HG03354 (cell line): ENCODE measurements at regions not wholly inside any gene's neighbourhood (a gene's known extent, or its start where the extent isn't known, plus 50 kb on each side); places are given as distances from the start of the nearest gene placed in this dataset.

Source experiments
- ATAC-seq: cut with Tn5 transposase; IDR thresholded peaks from one replicate; pipeline ENCODE4 v1.9.1; 2021; ENCODE audit warnings: mild to moderate bottlenecking; ENCODE audit not compliant: unreplicated experiment, poor library complexity, severe bottlenecking

- no peak for ATAC-seq
Measured at GRCh38 chr12:74897425-74898211, 312.0 kb downstream of the KCNC2 start.

GRCh38 chr12:74899031-74899829, 310.4 kb downstream of the KCNC2 start:
- no peak for ATAC-seq

GRCh38 chr12:74900232-74900631, 309.4 kb downstream of the KCNC2 start:
- ATAC-seq, result no peak

- no peak for ATAC-seq
Measured at GRCh38 chr12:74903522-74903921, 306.1 kb downstream of the KCNC2 start.

GRCh38 chr12:74906224-74906623, 303.4 kb downstream of the KCNC2 start:
- ATAC-seq, result no peak

- no peak for ATAC-seq
Measured at GRCh38 chr12:74910831-74911230, 298.8 kb downstream of the KCNC2 start.

GRCh38 chr12:74914378-74914777, 295.3 kb downstream of the KCNC2 start:
- ATAC-seq, result no peak

- ATAC-seq, result no peak
Measured at GRCh38 chr12:74915718-74916117, 293.9 kb downstream of the KCNC2 start.

- no peak for ATAC-seq
Measured at GRCh38 chr12:74917743-74918142, 291.9 kb downstream of the KCNC2 start.

GRCh38 chr12:74918291-74918690, 291.3 kb downstream of the KCNC2 start:
- no peak for ATAC-seq

GRCh38 chr12:74922117-74922516, 287.5 kb downstream of the KCNC2 start:
- no peak for ATAC-seq

- ATAC-seq, result no peak
Measured at GRCh38 chr12:74922642-74923041, 287.0 kb downstream of the KCNC2 start.

GRCh38 chr12:74941670-74942069, 268.0 kb downstream of the KCNC2 start:
- no peak for ATAC-seq

GRCh38 chr12:74945771-74946198, 263.9 kb downstream of the KCNC2 start:
- ATAC-seq, result no peak

- ATAC-seq, result no peak
Measured at GRCh38 chr12:74953697-74954096, 255.9 kb downstream of the KCNC2 start.

GRCh38 chr12:74957231-74957630, 252.4 kb downstream of the KCNC2 start:
- ATAC-seq, result no peak

- ATAC-seq, result no peak
Measured at GRCh38 chr12:74957634-74958033, 252.0 kb downstream of the KCNC2 start.

GRCh38 chr12:74959657-74960056, 250.0 kb downstream of the KCNC2 start:
- ATAC-seq, result no peak

GRCh38 chr12:74963304-74963703, 246.3 kb downstream of the KCNC2 start:
- no peak for ATAC-seq

GRCh38 chr12:74963867-74964331, 245.7 kb downstream of the KCNC2 start:
- no peak for ATAC-seq

GRCh38 chr12:74964390-74964789, 245.2 kb downstream of the KCNC2 start:
- no peak for ATAC-seq
